ENCODE measurements at regions not wholly inside any gene's neighbourhood (a gene's known extent, or its start where the extent isn't known, plus 50 kb on each side); places are given as distances from the start of the nearest gene placed in this dataset.

DNA sequence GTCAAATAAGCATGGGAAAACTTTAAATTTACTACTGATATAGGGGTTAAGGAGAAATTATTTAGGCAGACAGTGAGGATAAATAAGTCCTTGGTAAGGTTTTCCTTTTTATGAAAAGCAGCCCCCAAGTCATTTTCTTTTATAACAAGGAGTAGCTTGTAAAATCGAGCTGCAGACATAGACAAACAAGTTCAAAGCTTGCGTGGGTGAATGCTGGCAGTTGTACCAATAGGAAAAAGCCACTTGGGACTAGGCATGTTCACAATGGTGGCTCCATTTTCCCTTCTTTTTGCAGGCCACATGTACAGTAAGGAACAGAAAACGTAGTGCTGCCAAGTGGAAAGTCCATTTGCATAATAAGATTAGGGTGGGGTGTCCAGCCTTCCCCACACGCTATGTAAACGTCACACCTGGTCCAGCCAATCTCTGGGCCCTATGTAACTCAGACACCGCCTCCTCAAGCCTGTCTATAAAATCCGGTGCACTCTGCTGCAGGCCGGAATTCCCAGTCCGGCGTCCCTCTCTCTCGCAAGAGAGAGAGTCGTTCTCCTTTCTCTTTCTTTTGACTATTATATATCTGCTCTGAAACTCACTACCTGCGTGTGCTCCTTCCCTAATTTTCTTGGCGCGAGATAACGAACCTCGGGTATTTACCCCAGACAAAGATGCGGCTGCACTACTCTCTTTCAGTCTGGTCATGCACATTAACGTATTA is 217.1 kb upstream of the MAN1A1 start (continued):
- TF ChIP-seq, protein P1, sequence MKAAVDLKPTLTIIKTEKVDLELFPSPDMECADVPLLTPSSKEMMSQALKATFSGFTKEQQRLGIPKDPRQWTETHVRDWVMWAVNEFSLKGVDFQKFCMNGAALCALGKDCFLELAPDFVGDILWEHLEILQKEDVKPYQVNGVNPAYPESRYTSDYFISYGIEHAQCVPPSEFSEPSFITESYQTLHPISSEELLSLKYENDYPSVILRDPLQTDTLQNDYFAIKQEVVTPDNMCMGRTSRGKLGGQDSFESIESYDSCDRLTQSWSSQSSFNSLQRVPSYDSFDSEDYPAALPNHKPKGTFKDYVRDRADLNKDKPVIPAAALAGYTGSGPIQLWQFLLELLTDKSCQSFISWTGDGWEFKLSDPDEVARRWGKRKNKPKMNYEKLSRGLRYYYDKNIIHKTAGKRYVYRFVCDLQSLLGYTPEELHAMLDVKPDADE (conservative IDR thresholded peaks at IDR 0.05; ENCODE audit: control insufficient read depth, low read depth, low read length) = no peak
- TF ChIP-seq LEF1 (IDR thresholded peaks at IDR 0.05) (0 out of 2 replicates have a peak, but pooled peaks have one; percentile 7), POLR2H (tag; IDR thresholded peaks at IDR 0.05; ENCODE audit: low read depth) (peak; percentile 94), FOXM1 (IDR thresholded peaks at IDR 0.05; ENCODE audit: low read depth) (0 out of 2 replicates have a peak, but pooled peaks have one; percentile 24), FOXM1 (CRISPR knock-in tag; IDR thresholded peaks at IDR 0.05; ENCODE audit: low read depth) (no peak), TCF7L2 (IDR thresholded peaks at IDR 0.05; ENCODE audit: low read depth, low read length) (no peak), ZNF507 (tag; conservative IDR thresholded peaks at IDR 0.05) (no peak), GABPA (tag; conservative IDR thresholded peaks at IDR 0.05; ENCODE audit: low read depth) (no peak), ZNF436 (CRISPR knock-in tag; IDR thresholded peaks at IDR 0.05) (no peak), CHD4 (IDR thresholded peaks at IDR 0.05; ENCODE audit: insufficient read depth, insufficient replicate concordance, low read depth, low read length, poor library complexity, severe bottlenecking) (no peak), ZNF324 (CRISPR knock-in tag; IDR thresholded peaks at IDR 0.05) (no peak), BDP1 (IDR thresholded peaks at IDR 0.05; ENCODE audit: insufficient read depth, insufficient read length) (no peak), RNF2 (IDR thresholded peaks at IDR 0.05) (no peak), RB1 (IDR thresholded peaks at IDR 0.05; ENCODE audit: low read depth) (no peak), ASH1L (IDR thresholded peaks at IDR 0.05; ENCODE audit: borderline replicate concordance, low read depth, partially characterized antibody) (no peak), ZNF79 (CRISPR knock-in tag; IDR thresholded peaks at IDR 0.05; ENCODE audit: low read depth) (no peak), TRIM28 (IDR thresholded peaks at IDR 0.05) (no peak), ETV1 (tag; conservative IDR thresholded peaks at IDR 0.05; ENCODE audit: low read depth) (no peak), HNRNPLL (IDR thresholded peaks at IDR 0.05; ENCODE audit: low read depth, low read length, poor library complexity, severe bottlenecking) (no peak), NFE2L1 (tag; IDR thresholded peaks at IDR 0.05; ENCODE audit: borderline replicate concordance, low read depth) (no peak), ZNF140 (CRISPR knock-in tag; IDR thresholded peaks at IDR 0.05) (no peak), BRD9 (IDR thresholded peaks at IDR 0.05; ENCODE audit: low read depth, partially characterized antibody) (peak; percentile 51), ZNF143 (CRISPR knock-in tag; IDR thresholded peaks at IDR 0.05) (no peak), BMI1 (IDR thresholded peaks at IDR 0.05; ENCODE audit: low read length) (no peak), FOSL1 (tag; conservative IDR thresholded peaks at IDR 0.05) (no peak), SIRT6 (IDR thresholded peaks at IDR 0.05; ENCODE audit: low read depth, low read length) (no peak), ZNF3 (CRISPR knock-in tag; IDR thresholded peaks at IDR 0.05) (no peak), CSDE1 (IDR thresholded peaks at IDR 0.05) (peak in 1 of 2 experiments; percentile 51; a peak in 1 of 4 replicates)
- TF ChIP-seq, protein P2, sequence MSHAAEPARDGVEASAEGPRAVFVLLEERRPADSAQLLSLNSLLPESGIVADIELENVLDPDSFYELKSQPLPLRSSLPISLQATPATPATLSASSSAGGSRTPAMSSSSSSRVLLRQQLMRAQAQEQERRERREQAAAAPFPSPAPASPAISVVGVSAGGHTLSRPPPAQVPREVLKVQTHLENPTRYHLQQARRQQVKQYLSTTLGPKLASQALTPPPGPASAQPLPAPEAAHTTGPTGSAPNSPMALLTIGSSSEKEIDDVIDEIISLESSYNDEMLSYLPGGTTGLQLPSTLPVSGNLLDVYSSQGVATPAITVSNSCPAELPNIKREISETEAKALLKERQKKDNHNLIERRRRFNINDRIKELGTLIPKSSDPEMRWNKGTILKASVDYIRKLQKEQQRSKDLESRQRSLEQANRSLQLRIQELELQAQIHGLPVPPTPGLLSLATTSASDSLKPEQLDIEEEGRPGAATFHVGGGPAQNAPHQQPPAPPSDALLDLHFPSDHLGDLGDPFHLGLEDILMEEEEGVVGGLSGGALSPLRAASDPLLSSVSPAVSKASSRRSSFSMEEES (CRISPR knock-in tag; IDR thresholded peaks at IDR 0.05) = no peak
